Panc1 (cell line): ENCODE measurements at regions not wholly inside any gene's neighbourhood (a gene's known extent, or its start where the extent isn't known, plus 50 kb on each side); places are given as distances from the start of the nearest gene placed in this dataset.
"Not testable (repeated sequence)": the region's sequence is repeated elsewhere in the genome, so short reads cannot be mapped to it uniquely, and the experiment has no call there.

Source experiments
- ATAC-seq: fragments of 200-7000 bp; cut with Tn5 transposase; 2 replicates; pipeline ENCODE4 v1.9.1; 2020; ENCODE audit warnings: mild to moderate bottlenecking, moderate library complexity
- BruUV-seq: library from RNA; stranded (reverse); fragments of 400-500 nt; replicated peaks from 2 replicates; lab custom pipeline; 2021; lab: Mats Ljungman, UMichigan
- CTCF ChIA-PET: fragments of 300-600 bp; sonication (Branson Sonifier 250); formaldehyde crosslinking; loops from one replicate; lab custom pipeline; 2022; ENCODE audit warnings: antibody characterized with exemption; lab: Charles Lee
- POLR2A ChIA-PET: fragments of 300-600 bp; sonication (Branson Sonifier 250); formaldehyde crosslinking; loops from one replicate; lab custom pipeline; 2022; ENCODE audit warnings: antibody characterized with exemption; lab: Charles Lee
- DNase-seq: peaks from one replicate; pipeline ENCODE4 v3.0.0-alpha.2; 2010; ENCODE audit warnings: low read depth, low spot score
- H3K27ac ChIP-seq: 2 replicates; pipeline ENCODE4 v1.5.1; 2011; ENCODE audit warnings: mild to moderate bottlenecking, low read length, inconsistent platforms
- H3K27me3 ChIP-seq: fragments of 200-500 bp; sonication (Bioruptor generic); 2 replicates; pipeline ENCODE4 v1.6.0; 2014; ENCODE audit warnings: low read length, inconsistent platforms; ENCODE audit not compliant: control insufficient read depth, insufficient read depth
- H3K36me3 ChIP-seq: fragments of 200-500 bp; sonication (Bioruptor generic); 2 replicates; pipeline ENCODE4 v1.5.1; 2014; ENCODE audit warnings: inconsistent platforms, mild to moderate bottlenecking, low read length, moderate library complexity; ENCODE audit not compliant: control insufficient read depth, insufficient read depth
- H3K4me1 ChIP-seq: 2 replicates; pipeline ENCODE4 v1.5.1; 2011; ENCODE audit warnings: inconsistent platforms, mild to moderate bottlenecking, low read length, moderate library complexity; ENCODE audit not compliant: control insufficient read depth, insufficient read depth
- H3K4me3 ChIP-seq, 2 experiments: 2 replicates each; pipeline ENCODE4 v1.5.1; 2011 to 2012; ENCODE audit warnings: low read depth in 2 of 2, low read length in 2 of 2, mild to moderate bottlenecking in 2 of 2, inconsistent platforms in 1 of 2, moderate library complexity in 1 of 2
- H3K9me3 ChIP-seq: fragments of 200-500 bp; sonication (Bioruptor generic); 2 replicates; pipeline ENCODE4 v1.5.1; 2014; ENCODE audit warnings: low read depth, mild to moderate bottlenecking, inconsistent platforms, low read length, moderate library complexity; ENCODE audit not compliant: control insufficient read depth, insufficient read depth
- CTCF ChIP-seq: fragments of 450-650 bp; IDR thresholded peaks from 2 replicates; pipeline ENCODE4 v1.5.1; 2017; ENCODE audit warnings: mild to moderate bottlenecking
- POLR2AphosphoS5 ChIP-seq: IDR thresholded peaks from 2 replicates; pipeline ENCODE4 v1.6.1; 2012; ENCODE audit warnings: mild to moderate bottlenecking, low read depth, low read length, moderate library complexity
- SIN3A ChIP-seq: IDR thresholded peaks from 2 replicates; pipeline ENCODE4 v1.6.1; 2012; ENCODE audit warnings: low read depth, mild to moderate bottlenecking, low read length, moderate library complexity, borderline replicate concordance; ENCODE audit not compliant: insufficient read depth
- TCF7L2 ChIP-seq: IDR thresholded peaks from 2 replicates; pipeline ENCODE4 v1.6.1; 2011; ENCODE audit warnings: mild to moderate bottlenecking, low read depth, low read length, inconsistent platforms
- in situ Hi-C: cut with HindIII; loops from 2 replicates; pipeline ENCODE4 v1.10.0; 2016; ENCODE audit warnings: low sequenced_read_pairs, low pct_unique_long_range_greater_than_20kb
- intact Hi-C: fragments of 100-400 bp; cut with micrococcal nuclease; formaldehyde crosslinking; loops from one replicate; pipeline ENCODE4 v1.10.0; 2022; ENCODE audit not compliant: unreplicated experiment
- TF ChIP-seq, protein P1 (sequence below), 2 experiments: IDR thresholded peaks; 2 replicates each; pipeline ENCODE4 v1.6.1; 2011 to 2012; ENCODE audit warnings: low read depth in 2 of 2, control low read depth in 1 of 2, low read length in 1 of 2, mild to moderate bottlenecking in 1 of 2, moderate library complexity in 1 of 2; ENCODE audit not compliant: insufficient read depth in 1 of 2

GRCh38 chr4:75321484-75321883 lies 192.7 kb downstream of the RCHY1 start:
- CTCF ChIA-PET: no interaction called here
- in situ Hi-C loops: no loop called here

GRCh38 chr4:75317641-75318040 lies 196.6 kb downstream of the RCHY1 start:
- POLR2A ChIA-PET, DNase-seq, H3K27ac ChIP-seq, BruUV-seq, intact Hi-C loops, H3K9me3 ChIP-seq, in situ Hi-C loops, H3K27me3 ChIP-seq, CTCF ChIA-PET, H3K4me3 ChIP-seq, H3K4me1 ChIP-seq, H3K36me3 ChIP-seq, ATAC-seq: not testable (repeated sequence)

More at GRCh38 chr4:75321484-75321883, 192.7 kb downstream of the RCHY1 start:
- no peak for TF ChIP-seq POLR2AphosphoS5
- TF ChIP-seq SIN3A: no peak
- TF ChIP-seq CTCF: no peak
- TF ChIP-seq TCF7L2: no peak
- TF ChIP-seq, protein P1, sequence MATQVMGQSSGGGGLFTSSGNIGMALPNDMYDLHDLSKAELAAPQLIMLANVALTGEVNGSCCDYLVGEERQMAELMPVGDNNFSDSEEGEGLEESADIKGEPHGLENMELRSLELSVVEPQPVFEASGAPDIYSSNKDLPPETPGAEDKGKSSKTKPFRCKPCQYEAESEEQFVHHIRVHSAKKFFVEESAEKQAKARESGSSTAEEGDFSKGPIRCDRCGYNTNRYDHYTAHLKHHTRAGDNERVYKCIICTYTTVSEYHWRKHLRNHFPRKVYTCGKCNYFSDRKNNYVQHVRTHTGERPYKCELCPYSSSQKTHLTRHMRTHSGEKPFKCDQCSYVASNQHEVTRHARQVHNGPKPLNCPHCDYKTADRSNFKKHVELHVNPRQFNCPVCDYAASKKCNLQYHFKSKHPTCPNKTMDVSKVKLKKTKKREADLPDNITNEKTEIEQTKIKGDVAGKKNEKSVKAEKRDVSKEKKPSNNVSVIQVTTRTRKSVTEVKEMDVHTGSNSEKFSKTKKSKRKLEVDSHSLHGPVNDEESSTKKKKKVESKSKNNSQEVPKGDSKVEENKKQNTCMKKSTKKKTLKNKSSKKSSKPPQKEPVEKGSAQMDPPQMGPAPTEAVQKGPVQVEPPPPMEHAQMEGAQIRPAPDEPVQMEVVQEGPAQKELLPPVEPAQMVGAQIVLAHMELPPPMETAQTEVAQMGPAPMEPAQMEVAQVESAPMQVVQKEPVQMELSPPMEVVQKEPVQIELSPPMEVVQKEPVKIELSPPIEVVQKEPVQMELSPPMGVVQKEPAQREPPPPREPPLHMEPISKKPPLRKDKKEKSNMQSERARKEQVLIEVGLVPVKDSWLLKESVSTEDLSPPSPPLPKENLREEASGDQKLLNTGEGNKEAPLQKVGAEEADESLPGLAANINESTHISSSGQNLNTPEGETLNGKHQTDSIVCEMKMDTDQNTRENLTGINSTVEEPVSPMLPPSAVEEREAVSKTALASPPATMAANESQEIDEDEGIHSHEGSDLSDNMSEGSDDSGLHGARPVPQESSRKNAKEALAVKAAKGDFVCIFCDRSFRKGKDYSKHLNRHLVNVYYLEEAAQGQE (IDR thresholded peaks at IDR 0.05; ENCODE audit: insufficient read depth in 1 of 2, low read depth in 2 of 2, low read length in 1 of 2): no peak
- H3K27ac ChIP-seq: no peak overlapping the region
- DNase-seq: no peak
- intact Hi-C loops: no loop called here
- ATAC-seq: no peak
- BruUV-seq: no TSS peak
- H3K27me3 ChIP-seq: no peaks in the 10 kb centered on the region
- H3K36me3 ChIP-seq: no peaks in the 10 kb centered on the region
- H3K4me3 ChIP-seq: no peak overlapping the region
- no peaks in the 10 kb centered on the region for H3K9me3 ChIP-seq
- POLR2A ChIA-PET: no interaction called here
- H3K4me1 ChIP-seq: no peaks in the 10 kb centered on the region

DNA sequence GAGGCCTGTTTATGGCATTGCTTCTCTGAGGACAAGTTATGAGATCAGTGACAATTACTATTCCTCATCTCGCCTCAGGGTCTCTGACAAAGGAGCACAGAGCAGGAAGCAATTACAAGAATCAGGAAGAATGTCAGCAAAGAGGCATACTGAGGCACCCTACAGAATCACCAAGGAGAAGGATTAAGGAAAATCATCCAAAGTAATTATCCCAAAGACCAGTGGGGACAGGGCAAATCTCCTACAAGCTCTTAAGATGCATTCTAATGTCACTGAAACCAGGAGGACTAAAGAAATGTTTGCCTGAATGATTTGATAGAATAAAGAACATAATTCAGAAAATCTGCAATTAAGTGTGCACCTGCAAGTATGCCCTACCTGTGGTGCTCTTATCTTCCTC lies 206.2 kb downstream of the RCHY1 start:
- no TSS peak for BruUV-seq
- no peaks in the 10 kb centered on the region for H3K4me1 ChIP-seq
- H3K27me3 ChIP-seq: no peaks in the 10 kb centered on the region
- no peak overlapping the region for H3K27ac ChIP-seq
- CTCF ChIA-PET: no interaction called here
- POLR2A ChIA-PET: no interaction called here
- TF ChIP-seq SIN3A: no peak
- TF ChIP-seq TCF7L2: no peak
- no peak for TF ChIP-seq CTCF
- TF ChIP-seq, protein P1 (IDR thresholded peaks at IDR 0.05; ENCODE audit: insufficient read depth in 1 of 2, low read depth in 2 of 2, low read length in 1 of 2): no peak
- no peak for TF ChIP-seq POLR2AphosphoS5
- intact Hi-C loops (no loop called here), in situ Hi-C loops (no loop called here)
- H3K9me3 ChIP-seq: no peaks in the 10 kb centered on the region
- no peak overlapping the region for H3K4me3 ChIP-seq
- H3K36me3 ChIP-seq: no peaks in the 10 kb centered on the region
- ATAC-seq (no peak), DNase-seq (no peak)
